ENCODE measurements at regions not wholly inside any gene's neighbourhood (a gene's known extent, or its start where the extent isn't known, plus 50 kb on each side); places are given as distances from the start of the nearest gene placed in this dataset.

GRCh38 chr6:87995461-87995860, 52.2 kb upstream of the SPACA1 start:
- in situ Hi-C loops (cut with HindIII; ENCODE audit: low sequenced_read_pairs): no loop called here

- in situ Hi-C loops (cut with HindIII; ENCODE audit: low sequenced_read_pairs): no loop called here
These were observed 54.3 kb upstream of the SPACA1 start for GRCh38 chr6:87993356-87993755.

- in situ Hi-C loops (cut with HindIII; ENCODE audit: low sequenced_read_pairs): no loop called here
These were observed 56.8 kb upstream of the SPACA1 start for GRCh38 chr6:87990871-87991270.

GRCh38 chr6:87982134-87982533, 65.5 kb upstream of the SPACA1 start:
- in situ Hi-C loops (cut with HindIII; ENCODE audit: low sequenced_read_pairs): no loop called here

GRCh38 chr6:87979737-87980136, 67.9 kb upstream of the SPACA1 start:
- in situ Hi-C loops (cut with HindIII; ENCODE audit: low sequenced_read_pairs): no loop called here

GRCh38 chr6:87976616-87977015, 71.0 kb upstream of the SPACA1 start:
- in situ Hi-C loops (cut with HindIII; ENCODE audit: low sequenced_read_pairs): no loop called here

GRCh38 chr6:87975561-87975960, 72.1 kb upstream of the SPACA1 start:
- in situ Hi-C loops (cut with HindIII; ENCODE audit: low sequenced_read_pairs): no loop called here

- in situ Hi-C loops (cut with HindIII; ENCODE audit: low sequenced_read_pairs): no loop called here
These were observed 75.4 kb upstream of the SPACA1 start for GRCh38 chr6:87972279-87972678.

GRCh38 chr6:87971605-87972262, 75.9 kb upstream of the SPACA1 start:
- in situ Hi-C loops (cut with HindIII; ENCODE audit: low sequenced_read_pairs): no loop called here

GRCh38 chr6:87968435-87969278, 79.0 kb upstream of the SPACA1 start:
- in situ Hi-C loops (cut with HindIII; ENCODE audit: low sequenced_read_pairs): no loop called here

GRCh38 chr6:87965806-87966205, 81.8 kb upstream of the SPACA1 start:
- in situ Hi-C loops (cut with HindIII; ENCODE audit: low sequenced_read_pairs): no loop called here

- in situ Hi-C loops (cut with HindIII; ENCODE audit: low sequenced_read_pairs): no loop called here
These were observed 88.6 kb upstream of the SPACA1 start for GRCh38 chr6:87959083-87959482.

- in situ Hi-C loops (cut with HindIII; ENCODE audit: low sequenced_read_pairs): no loop called here
These were observed 95.9 kb upstream of the SPACA1 start for GRCh38 chr6:87951751-87952150.

- in situ Hi-C loops (cut with HindIII; ENCODE audit: low sequenced_read_pairs): no loop called here
These were observed 97.0 kb upstream of the SPACA1 start for GRCh38 chr6:87950614-87951013.

- in situ Hi-C loops (cut with HindIII; ENCODE audit: low sequenced_read_pairs): loop anchor here (25.0 kb wide), 1 partner anchor 913 kb away; no protein-coding TSS in a partner anchor
These were observed 98.4 kb upstream of the SPACA1 start for GRCh38 chr6:87949194-87949593.

GRCh38 chr6:87946669-87947068, 101.0 kb upstream of the SPACA1 start:
- in situ Hi-C loops (cut with HindIII; ENCODE audit: low sequenced_read_pairs): loop anchor here (25.0 kb wide), 1 partner anchor 916 kb away; no protein-coding TSS in a partner anchor

GRCh38 chr6:87945966-87946365, 101.7 kb upstream of the SPACA1 start:
- in situ Hi-C loops (cut with HindIII; ENCODE audit: low sequenced_read_pairs): loop anchor here (25.0 kb wide), 1 partner anchor 916 kb away; no protein-coding TSS in a partner anchor

GRCh38 chr6:87945181-87945580, 102.5 kb upstream of the SPACA1 start:
- in situ Hi-C loops (cut with HindIII; ENCODE audit: low sequenced_read_pairs): loop anchor here (25.0 kb wide), 1 partner anchor 917 kb away; no protein-coding TSS in a partner anchor

- in situ Hi-C loops (cut with HindIII; ENCODE audit: low sequenced_read_pairs): loop anchor here (25.0 kb wide), 1 partner anchor 918 kb away; no protein-coding TSS in a partner anchor
These were observed 103.1 kb upstream of the SPACA1 start for GRCh38 chr6:87944541-87944954.

GRCh38 chr6:87943191-87943590, 104.5 kb upstream of the SPACA1 start:
- in situ Hi-C loops (cut with HindIII; ENCODE audit: low sequenced_read_pairs): loop anchor here (25.0 kb wide), 1 partner anchor 919 kb away; no protein-coding TSS in a partner anchor

GRCh38 chr6:87941556-87942358, 105.9 kb upstream of the SPACA1 start:
- in situ Hi-C loops (cut with HindIII; ENCODE audit: low sequenced_read_pairs): loop anchor here (25.0 kb wide), 1 partner anchor 921 kb away; no protein-coding TSS in a partner anchor
